Lower lobe of right lung (tissue), 2 donors: ENCODE measurements at regions not wholly inside any gene's neighbourhood (a gene's known extent, or its start where the extent isn't known, plus 50 kb on each side); places are given as distances from the start of the nearest gene placed in this dataset.

Experiments used
- ATAC-seq, 2 donors: fragments of 200-7000 bp; cut with Tn5 transposase; one replicate each; pipeline ENCODE4 v1.9.1; 2020 to 2022; ENCODE audit warnings: mild to moderate bottlenecking in 2 of 2, moderate library complexity in 2 of 2
- DNase-seq: peaks from one replicate; pipeline ENCODE4 v3.0.0-alpha.2; 2020
- H3K27ac ChIP-seq: fragments of 200-600 bp; one replicate; pipeline ENCODE4 v1.8.0; 2022
- H3K27me3 ChIP-seq: fragments of 200-600 bp; one replicate; pipeline ENCODE4 v1.8.0; 2022; ENCODE audit warnings: low read depth
- H3K36me3 ChIP-seq: fragments of 200-600 bp; one replicate; pipeline ENCODE4 v1.8.0; 2022; ENCODE audit warnings: mild to moderate bottlenecking
- H3K4me1 ChIP-seq: fragments of 200-600 bp; one replicate; pipeline ENCODE4 v1.8.0; 2022
- H3K4me3 ChIP-seq: fragments of 200-600 bp; one replicate; pipeline ENCODE4 v1.8.0; 2022; ENCODE audit warnings: mild to moderate bottlenecking
- H3K9me3 ChIP-seq: fragments of 200-600 bp; one replicate; pipeline ENCODE4 v1.8.0; 2022
- CTCF ChIP-seq: fragments of 200-600 bp; IDR thresholded peaks from one replicate; pipeline ENCODE4 v1.8.0; 2022; ENCODE audit warnings: antibody characterized with exemption, mild to moderate bottlenecking
- intact Hi-C: fragments of 100-400 bp; cut with DNase I; formaldehyde crosslinking; loops from one replicate; pipeline ENCODE4 v1.11.0; 2022
- donor health status: DM: no; HTN: yes; CAD: no; lungs with severe emphysema.

- H3K27ac ChIP-seq, result no peak overlapping the region
Measured at GRCh38 chr1:119279456-119280381, 88.9 kb upstream of the HAO2 start.

GRCh38 chr1:119285482-119285881, 83.1 kb upstream of the HAO2 start:
- no peaks in the 10 kb centered on the region for H3K36me3 ChIP-seq
- intact Hi-C loops, result no loop called here
- no peak overlapping the region for H3K4me3 ChIP-seq
- no peak for DNase-seq
- no peaks in the 10 kb centered on the region for H3K9me3 ChIP-seq
- no peak overlapping the region for H3K27ac ChIP-seq
- no peak for TF ChIP-seq CTCF
- ATAC-seq, result no peak
- no peaks in the 10 kb centered on the region for H3K4me1 ChIP-seq
- H3K27me3 ChIP-seq, result no peaks in the 10 kb centered on the region

More at GRCh38 chr1:119279456-119280381, 88.9 kb upstream of the HAO2 start:
- Histone ChIP-seq H3K36me3 (no peaks in the 10 kb centered on the region), H3K4me1 (no peaks in the 10 kb centered on the region), H3K9me3 (no peaks in the 10 kb centered on the region), H3K27me3 (no peaks in the 10 kb centered on the region), H3K4me3 (no peak overlapping the region)
- TF ChIP-seq CTCF, result no peak
- ATAC-seq (peak in 1 of 2 donors; percentile 27), DNase-seq (no peak)
- intact Hi-C loops, result no loop called here

GRCh38 chr1:119286587-119287181, 81.9 kb upstream of the HAO2 start:
- Histone ChIP-seq H3K4me3 (no peak overlapping the region), H3K27me3 (no peaks in the 10 kb centered on the region), H3K4me1 (no peaks in the 10 kb centered on the region), H3K9me3 (no peaks in the 10 kb centered on the region), H3K27ac (no peak overlapping the region), H3K36me3 (no peaks in the 10 kb centered on the region)
- intact Hi-C loops, result no loop called here
- DNase-seq (no peak), ATAC-seq (peak in 1 of 2 donors; percentile 41)
- TF ChIP-seq CTCF, result peak; percentile 37

GRCh38 chr1:119288751-119289150, 79.8 kb upstream of the HAO2 start:
- ATAC-seq (no peak), DNase-seq (no peak)
- intact Hi-C loops, result no loop called here
- Histone ChIP-seq H3K4me1 (no peaks in the 10 kb centered on the region), H3K9me3 (no peaks in the 10 kb centered on the region), H3K4me3 (no peak overlapping the region), H3K27ac (no peak overlapping the region), H3K36me3 (no peaks in the 10 kb centered on the region), H3K27me3 (no peaks in the 10 kb centered on the region)
- TF ChIP-seq CTCF, result no peak

- ATAC-seq (no peak), DNase-seq (no peak)
- Histone ChIP-seq H3K9me3 (no peaks in the 10 kb centered on the region), H3K36me3 (no peaks in the 10 kb centered on the region), H3K4me3 (no peak overlapping the region), H3K27ac (no peak overlapping the region), H3K4me1 (no peaks in the 10 kb centered on the region), H3K27me3 (no peaks in the 10 kb centered on the region)
- TF ChIP-seq CTCF, result no peak
- intact Hi-C loops, result no loop called here
Measured at GRCh38 chr1:119290297-119290696, 78.3 kb upstream of the HAO2 start.
